HFFc6 (cell line): ENCODE measurements at regions not wholly inside any gene's neighbourhood (a gene's known extent, or its start where the extent isn't known, plus 50 kb on each side); places are given as distances from the start of the nearest gene placed in this dataset.
"Not testable (repeated sequence)": the region's sequence is repeated elsewhere in the genome, so short reads cannot be mapped to it uniquely, and the experiment has no call there.

Source experiments
- DNase-seq: peaks from one replicate; pipeline ENCODE4 v3.0.0-alpha.2; 2018
- H3K27ac Mint-ChIP-seq: 2 replicates; pipeline ENCODE4 v1.8.0; 2020; ENCODE audit warnings: mild to moderate bottlenecking, mixed read lengths
- H3K27me3 Mint-ChIP-seq: 2 replicates; pipeline ENCODE4 v1.8.0; 2021; ENCODE audit warnings: mild to moderate bottlenecking, moderate library complexity, mixed read lengths; ENCODE audit not compliant: insufficient read depth
- H3K36me3 Mint-ChIP-seq: 2 replicates; pipeline ENCODE4 v1.8.0; 2021; ENCODE audit warnings: low read depth, mixed read lengths
- H3K4me1 Mint-ChIP-seq: 2 replicates; pipeline ENCODE4 v1.8.0; 2020; ENCODE audit warnings: low read depth, mixed read lengths
- H3K4me3 Mint-ChIP-seq: 2 replicates; pipeline ENCODE4 v1.8.0; 2020; ENCODE audit warnings: mild to moderate bottlenecking, moderate library complexity, mixed read lengths
- H3K9me3 Mint-ChIP-seq: 2 replicates; pipeline ENCODE4 v1.8.0; 2020; ENCODE audit warnings: mild to moderate bottlenecking, mixed read lengths
- TF ChIP-seq, protein P1 (sequence below): fragments of 200-600 bp; sonication (generic); IDR thresholded peaks from 2 replicates; pipeline ENCODE4 v1.5.0; 2021; ENCODE audit warnings: antibody characterized with exemption, mild to moderate bottlenecking

DNA sequence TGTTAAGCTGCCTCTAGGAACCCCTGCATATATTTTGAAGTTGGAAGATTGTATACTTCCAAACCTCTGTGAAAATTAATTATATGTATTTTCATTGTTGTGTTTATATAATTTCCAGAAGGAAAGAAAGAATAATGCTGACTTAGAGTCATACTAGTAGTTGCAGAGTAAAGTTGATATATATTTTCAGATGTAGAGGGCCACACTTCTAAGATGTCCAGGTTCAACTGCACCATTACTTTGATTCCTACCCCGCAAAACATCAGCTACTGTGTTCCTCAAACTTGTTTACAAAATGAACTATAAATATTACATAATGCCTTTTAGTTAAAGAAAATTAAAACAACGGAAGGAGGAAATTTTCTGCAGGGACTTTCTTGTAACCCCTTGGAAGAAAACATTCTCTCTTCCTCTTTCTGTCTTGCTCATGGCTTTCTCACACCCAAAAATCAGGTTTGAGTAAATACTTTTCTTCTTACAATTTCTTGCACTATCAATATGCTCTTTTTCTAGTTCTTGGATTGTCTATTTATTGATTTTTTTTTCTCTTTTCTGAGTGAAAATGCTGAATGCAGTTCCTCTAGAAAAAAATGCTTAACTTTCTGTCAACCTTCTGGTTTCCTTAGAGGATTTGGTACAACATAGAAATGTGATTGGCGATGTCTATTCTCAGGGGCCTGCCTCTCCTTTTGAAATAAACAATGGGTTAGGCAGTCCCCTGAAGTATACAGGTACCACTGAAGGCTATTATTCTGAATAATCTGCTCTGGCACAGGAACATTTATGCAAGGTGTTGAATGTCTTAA lies 867.8 kb downstream of the TTLL7 start:
- no peak overlapping the region for H3K4me3 Mint-ChIP-seq
- H3K9me3 Mint-ChIP-seq, result peaks cover 29% of the 10 kb centered on the region
- no peaks in the 10 kb centered on the region for H3K36me3 Mint-ChIP-seq
- TF ChIP-seq, protein P1, sequence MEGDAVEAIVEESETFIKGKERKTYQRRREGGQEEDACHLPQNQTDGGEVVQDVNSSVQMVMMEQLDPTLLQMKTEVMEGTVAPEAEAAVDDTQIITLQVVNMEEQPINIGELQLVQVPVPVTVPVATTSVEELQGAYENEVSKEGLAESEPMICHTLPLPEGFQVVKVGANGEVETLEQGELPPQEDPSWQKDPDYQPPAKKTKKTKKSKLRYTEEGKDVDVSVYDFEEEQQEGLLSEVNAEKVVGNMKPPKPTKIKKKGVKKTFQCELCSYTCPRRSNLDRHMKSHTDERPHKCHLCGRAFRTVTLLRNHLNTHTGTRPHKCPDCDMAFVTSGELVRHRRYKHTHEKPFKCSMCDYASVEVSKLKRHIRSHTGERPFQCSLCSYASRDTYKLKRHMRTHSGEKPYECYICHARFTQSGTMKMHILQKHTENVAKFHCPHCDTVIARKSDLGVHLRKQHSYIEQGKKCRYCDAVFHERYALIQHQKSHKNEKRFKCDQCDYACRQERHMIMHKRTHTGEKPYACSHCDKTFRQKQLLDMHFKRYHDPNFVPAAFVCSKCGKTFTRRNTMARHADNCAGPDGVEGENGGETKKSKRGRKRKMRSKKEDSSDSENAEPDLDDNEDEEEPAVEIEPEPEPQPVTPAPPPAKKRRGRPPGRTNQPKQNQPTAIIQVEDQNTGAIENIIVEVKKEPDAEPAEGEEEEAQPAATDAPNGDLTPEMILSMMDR, result no peak
- no peak for DNase-seq
- no peaks in the 10 kb centered on the region for H3K4me1 Mint-ChIP-seq
- no peak overlapping the region for H3K27ac Mint-ChIP-seq
- no peaks in the 10 kb centered on the region for H3K27me3 Mint-ChIP-seq

DNA sequence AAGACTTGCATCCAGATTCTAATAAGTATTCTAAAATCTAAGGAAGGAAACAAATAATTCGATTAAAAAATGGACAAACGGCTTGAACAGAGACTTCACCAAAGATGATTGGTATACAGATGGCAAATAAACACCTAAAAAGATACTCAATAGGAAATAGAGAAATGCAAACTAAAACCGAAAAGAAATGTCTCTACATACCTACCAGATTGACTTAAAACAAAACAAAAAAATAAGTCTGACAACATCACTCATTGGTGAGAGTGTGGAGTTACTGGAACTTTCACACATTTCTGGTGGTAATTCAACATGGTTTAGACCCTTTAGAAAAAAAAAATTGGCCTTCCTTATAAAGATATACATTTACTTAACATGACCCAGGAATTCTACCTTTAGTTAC lies 869.8 kb downstream of the TTLL7 start:
- DNase-seq, result no peak
- no peaks in the 10 kb centered on the region for H3K4me1 Mint-ChIP-seq
- TF ChIP-seq, protein P1, result no peak
- H3K27ac Mint-ChIP-seq, result no peak overlapping the region
- no peaks in the 10 kb centered on the region for H3K36me3 Mint-ChIP-seq
- no peak overlapping the region for H3K4me3 Mint-ChIP-seq
- peaks cover 36% of the 10 kb centered on the region for H3K9me3 Mint-ChIP-seq
- no peaks in the 10 kb centered on the region for H3K27me3 Mint-ChIP-seq

DNA sequence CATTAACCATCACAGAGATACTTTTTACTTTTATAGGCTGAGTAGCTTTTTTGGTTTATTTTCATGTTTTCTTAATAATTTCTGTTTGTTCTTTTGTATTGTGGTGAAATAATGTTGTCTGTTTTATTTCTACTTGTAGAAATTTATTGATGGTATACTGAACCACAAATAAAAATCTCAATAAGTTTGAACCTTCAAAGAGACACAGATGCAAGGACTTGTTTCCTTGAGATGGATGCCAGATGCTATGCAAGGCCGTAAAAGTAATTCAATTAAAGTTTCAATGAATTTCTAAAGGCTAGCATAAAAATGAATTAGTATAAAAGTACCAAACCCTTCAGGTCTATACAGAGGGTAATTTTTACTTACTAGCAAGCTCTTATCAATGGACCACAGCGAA lies 873.5 kb downstream of the TTLL7 start:
- peaks cover 40% of the 10 kb centered on the region for H3K9me3 Mint-ChIP-seq
- H3K4me1 Mint-ChIP-seq, result no peaks in the 10 kb centered on the region
- H3K27ac Mint-ChIP-seq, result no peak overlapping the region
- TF ChIP-seq, protein P1, result no peak
- DNase-seq, result no peak
- H3K4me3 Mint-ChIP-seq, result no peak overlapping the region
- no peaks in the 10 kb centered on the region for H3K36me3 Mint-ChIP-seq
- no peaks in the 10 kb centered on the region for H3K27me3 Mint-ChIP-seq

DNA sequence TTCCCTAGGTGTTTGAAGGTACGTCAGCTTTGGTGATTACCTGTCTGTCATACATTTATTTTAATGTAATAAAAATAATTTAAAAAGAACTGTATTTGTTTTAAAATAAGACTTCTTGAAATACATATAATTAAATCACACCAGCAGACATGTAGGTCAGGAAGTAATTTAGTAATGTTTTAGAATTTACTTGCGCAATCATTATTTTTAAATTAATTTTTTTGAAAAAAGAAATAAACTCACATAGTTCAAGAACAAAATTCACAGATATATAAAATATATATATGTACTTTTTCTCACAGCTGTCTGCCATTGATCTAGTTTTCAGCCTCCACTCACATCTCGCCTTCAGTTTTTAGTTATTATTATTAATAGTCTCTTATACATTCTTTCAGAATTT lies 875.9 kb downstream of the TTLL7 start:
- H3K27me3 Mint-ChIP-seq, result no peaks in the 10 kb centered on the region; the same call in 1 of the 2 replicates
- no peak overlapping the region for H3K4me3 Mint-ChIP-seq
- H3K27ac Mint-ChIP-seq, result no peak overlapping the region
- DNase-seq, result no peak
- H3K4me1 Mint-ChIP-seq, result no peaks in the 10 kb centered on the region
- H3K9me3 Mint-ChIP-seq, result peaks cover 31% of the 10 kb centered on the region
- no peaks in the 10 kb centered on the region for H3K36me3 Mint-ChIP-seq
- TF ChIP-seq, protein P1, result no peak

DNA sequence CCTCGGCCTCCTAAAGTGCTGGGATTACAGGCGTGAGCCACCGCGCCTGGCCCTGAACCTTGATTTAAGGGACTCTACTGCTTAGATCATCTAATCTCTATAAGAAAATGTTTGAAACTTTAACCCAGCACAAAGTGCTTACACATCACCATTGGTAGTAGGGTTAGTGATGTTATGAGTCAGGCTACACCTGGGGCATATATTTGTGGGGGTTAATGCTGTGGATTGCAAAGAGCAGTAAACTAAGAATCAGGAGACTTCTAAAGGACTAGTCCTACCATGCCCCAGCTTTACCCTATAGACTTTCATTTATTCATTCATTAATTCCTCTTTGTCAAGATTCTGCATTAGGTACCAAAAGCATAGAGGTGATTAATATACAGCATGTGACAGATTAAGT lies 880.5 kb downstream of the TTLL7 start:
- TF ChIP-seq, protein P1, result no peak
- no peak overlapping the region for H3K27ac Mint-ChIP-seq
- H3K36me3 Mint-ChIP-seq, result no peaks in the 10 kb centered on the region
- H3K4me1 Mint-ChIP-seq, result no peaks in the 10 kb centered on the region
- no peak for DNase-seq
- H3K27me3 Mint-ChIP-seq, result peaks cover 1% of the 10 kb centered on the region; the same call in 1 of the 2 replicates
- peaks cover 19% of the 10 kb centered on the region for H3K9me3 Mint-ChIP-seq
- no peak overlapping the region for H3K4me3 Mint-ChIP-seq

DNA sequence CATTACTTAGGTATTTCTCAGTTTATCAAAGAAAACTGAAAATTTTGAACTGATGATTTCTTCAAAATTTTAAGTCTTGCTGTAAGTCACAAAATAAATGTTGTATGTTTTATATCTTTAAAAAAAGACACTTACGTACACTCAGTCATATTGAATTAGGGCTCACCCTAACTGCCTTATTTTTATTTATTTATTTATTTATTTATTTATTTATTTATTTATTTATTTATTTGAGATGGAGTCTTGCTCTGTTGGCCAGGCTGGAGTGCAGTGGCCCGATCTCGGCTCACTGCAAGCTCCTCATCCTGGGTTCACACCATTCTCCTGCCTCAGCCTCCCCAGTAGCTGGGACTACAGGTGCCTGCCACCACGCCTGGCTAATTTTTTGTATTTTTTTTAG lies 881.9 kb downstream of the TTLL7 start:
- H3K27me3 Mint-ChIP-seq, H3K4me1 Mint-ChIP-seq, H3K36me3 Mint-ChIP-seq, H3K4me3 Mint-ChIP-seq, H3K27ac Mint-ChIP-seq, DNase-seq: not testable (repeated sequence)
- peaks cover 16% of the 10 kb centered on the region for H3K9me3 Mint-ChIP-seq
